Right lobe of liver (tissue), 6 donors: ENCODE measurements at regions not wholly inside any gene's neighbourhood (a gene's known extent, or its start where the extent isn't known, plus 50 kb on each side); places are given as distances from the start of the nearest gene placed in this dataset.

ENCODE experiments used
- ATAC-seq, 4 donors: fragments of 200-7000 bp; cut with Tn5 transposase; one replicate each; pipeline ENCODE4 v1.9.1; 2020; ENCODE audit warnings: mild to moderate bottlenecking in 4 of 4, moderate library complexity in 4 of 4
- DNase-seq, 3 donors: peaks; one replicate each; pipeline ENCODE4 v3.0.0-alpha.2; 2020
- H3K27ac ChIP-seq, 3 donors: fragments of 200-600 bp; one replicate each; pipeline ENCODE4 v1.8.0; 2022
- H3K27me3 ChIP-seq, 2 donors: fragments of 200-600 bp; one replicate each; pipeline ENCODE4 v1.8.0; 2022
- H3K36me3 ChIP-seq, 4 donors: fragments of 200-600 bp; sonication (generic) in 1 of 4; one replicate each; pipeline versions ENCODE4 v1.5.1 to v1.8.0; 2017 to 2022; ENCODE audit warnings: control low read depth in 1 of 4
- H3K4me1 ChIP-seq, 4 donors: fragments of 200-600 bp; sonication (generic) in 1 of 4; one replicate each; pipeline versions ENCODE4 v1.5.1 to v1.8.0; 2017 to 2022; ENCODE audit warnings: control low read depth in 1 of 4
- H3K4me3 ChIP-seq, 3 donors: fragments of 200-600 bp; one replicate each; pipeline ENCODE4 v1.8.0; 2022
- H3K9me3 ChIP-seq, 4 donors: fragments of 200-600 bp; sonication (generic) in 1 of 4; one replicate each; pipeline versions ENCODE4 v1.5.1 to v1.8.0; 2017 to 2022; ENCODE audit warnings: control low read depth in 1 of 4
- POLR2A ChIP-seq: fragments of 450-650 bp; IDR thresholded peaks from one replicate; pipeline ENCODE4 v1.6.1; 2017; ENCODE audit warnings: antibody characterized with exemption, mild to moderate bottlenecking
- WGBS: methylation state at CpG from one replicate; pipeline ENCODE4 v1.1.6; 2018; ENCODE audit warnings: low coverage, low lambda C conversion rate; ENCODE audit not compliant: insufficient coverage; ENCODE audit errors: missing lambda C conversion rate; 5-methylcytosine and 5-hydroxymethylcytosine counted together
- intact Hi-C, 2 donors: fragments of 100-400 bp; cut with DNase I; formaldehyde crosslinking; loops; one replicate each; pipeline versions ENCODE4 v1.11.2 to v1.14.1; 2022
- TF ChIP-seq, protein P1 (sequence below), 4 donors: fragments of 200-600 bp in 3 of 4; fragments of 450-650 bp in 1 of 4; IDR thresholded peaks; one replicate each; pipeline versions ENCODE4 v1.5.1 to v1.8.0; 2016 to 2022; ENCODE audit warnings: antibody characterized with exemption in 4 of 4, mild to moderate bottlenecking in 2 of 4
- donor health status: DM: no; HTN: yes; CAD: no.
- donor health status: DM: no; HTN: no; CAD: no.
- donor health status: DM: no; HTN: no; CAD: no.
- donor health status: DM: no; HTN: yes; CAD: no.
- donor health status: DM: no; HTN: yes; CAD: no.

DNA sequence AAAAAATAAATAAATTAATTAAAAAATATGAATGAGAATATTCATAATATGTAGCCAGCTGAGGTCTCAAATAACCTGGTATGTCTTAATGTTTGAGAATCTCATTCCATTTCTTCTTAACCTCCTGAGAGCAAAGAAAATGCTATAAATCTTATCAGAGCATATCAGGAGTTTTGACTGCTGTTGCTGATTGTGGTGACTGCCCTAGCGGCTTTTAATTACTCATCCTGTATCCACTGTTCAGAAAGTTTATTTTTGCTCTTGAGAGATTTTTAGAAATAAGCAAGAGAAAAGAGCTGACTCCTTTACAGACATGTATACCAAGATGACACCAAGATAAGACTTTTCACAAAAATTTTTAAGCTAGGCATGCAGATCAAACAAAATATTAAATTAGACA, 454.8 kb upstream of the CBLB start:
- Histone ChIP-seq H3K4me3 (no peak overlapping the region), H3K4me1 (no peaks in the 10 kb centered on the region), H3K36me3 (no peaks in the 10 kb centered on the region), H3K9me3 (peaks cover 0 to 5% (median 0%) of the 10 kb centered on the region in 4 donors), H3K27ac (no peak overlapping the region), H3K27me3 (no peaks in the 10 kb centered on the region)
- ATAC-seq (no peak), DNase-seq (no peak)
- TF ChIP-seq POLR2A, result no peak
- TF ChIP-seq, protein P1, sequence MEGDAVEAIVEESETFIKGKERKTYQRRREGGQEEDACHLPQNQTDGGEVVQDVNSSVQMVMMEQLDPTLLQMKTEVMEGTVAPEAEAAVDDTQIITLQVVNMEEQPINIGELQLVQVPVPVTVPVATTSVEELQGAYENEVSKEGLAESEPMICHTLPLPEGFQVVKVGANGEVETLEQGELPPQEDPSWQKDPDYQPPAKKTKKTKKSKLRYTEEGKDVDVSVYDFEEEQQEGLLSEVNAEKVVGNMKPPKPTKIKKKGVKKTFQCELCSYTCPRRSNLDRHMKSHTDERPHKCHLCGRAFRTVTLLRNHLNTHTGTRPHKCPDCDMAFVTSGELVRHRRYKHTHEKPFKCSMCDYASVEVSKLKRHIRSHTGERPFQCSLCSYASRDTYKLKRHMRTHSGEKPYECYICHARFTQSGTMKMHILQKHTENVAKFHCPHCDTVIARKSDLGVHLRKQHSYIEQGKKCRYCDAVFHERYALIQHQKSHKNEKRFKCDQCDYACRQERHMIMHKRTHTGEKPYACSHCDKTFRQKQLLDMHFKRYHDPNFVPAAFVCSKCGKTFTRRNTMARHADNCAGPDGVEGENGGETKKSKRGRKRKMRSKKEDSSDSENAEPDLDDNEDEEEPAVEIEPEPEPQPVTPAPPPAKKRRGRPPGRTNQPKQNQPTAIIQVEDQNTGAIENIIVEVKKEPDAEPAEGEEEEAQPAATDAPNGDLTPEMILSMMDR (IDR thresholded peaks at IDR 0.05), result no peak
- intact Hi-C loops, result no loop called here
- 67% methylated on average over 1 of the region's 1 CpG for WGBS

GRCh38 chr3:106326941-106327695, 458.3 kb upstream of the CBLB start:
- H3K9me3 ChIP-seq, result peaks cover 0 to 5% (median 0%) of the 10 kb centered on the region in 4 donors
- no peak overlapping the region for H3K4me3 ChIP-seq
- no peaks in the 10 kb centered on the region for H3K27me3 ChIP-seq
- TF ChIP-seq, protein P1 (IDR thresholded peaks at IDR 0.05), result no peak
- no peak for TF ChIP-seq POLR2A
- no peaks in the 10 kb centered on the region for H3K36me3 ChIP-seq
- no peak overlapping the region for H3K27ac ChIP-seq
- intact Hi-C loops, result no loop called here
- H3K4me1 ChIP-seq, result no peaks in the 10 kb centered on the region
- WGBS, result 17% methylated on average over 4 of the region's 4 CpGs
- no peak for ATAC-seq
- DNase-seq, result no peak

DNA sequence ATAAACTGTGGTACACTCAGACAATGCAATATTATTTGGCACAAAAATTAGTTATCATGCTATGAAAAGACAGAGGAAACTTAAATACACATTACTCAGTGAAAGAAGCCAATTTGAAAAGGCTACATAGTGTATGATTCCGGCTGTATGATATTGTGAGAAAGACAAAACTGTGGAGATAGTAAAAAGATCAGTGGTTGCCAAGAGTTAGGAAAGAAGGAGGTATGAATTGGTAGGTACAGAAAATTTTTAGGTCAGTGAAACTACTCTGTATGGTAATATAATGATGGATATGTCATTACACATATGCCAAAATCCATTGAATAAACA, 458.8 kb upstream of the CBLB start:
- DNase-seq (no peak), ATAC-seq (no peak)
- H3K4me3 ChIP-seq, result no peak overlapping the region
- no peaks in the 10 kb centered on the region for H3K4me1 ChIP-seq
- H3K27ac ChIP-seq, result no peak overlapping the region
- no peaks in the 10 kb centered on the region for H3K27me3 ChIP-seq
- 55% methylated on average over 1 of the region's 1 CpG for WGBS
- no peaks in the 10 kb centered on the region for H3K36me3 ChIP-seq
- TF ChIP-seq, protein P1 (IDR thresholded peaks at IDR 0.05), result no peak
- TF ChIP-seq POLR2A, result no peak
- intact Hi-C loops, result no loop called here
- H3K9me3 ChIP-seq, result peaks cover 0 to 5% (median 0%) of the 10 kb centered on the region in 4 donors

DNA sequence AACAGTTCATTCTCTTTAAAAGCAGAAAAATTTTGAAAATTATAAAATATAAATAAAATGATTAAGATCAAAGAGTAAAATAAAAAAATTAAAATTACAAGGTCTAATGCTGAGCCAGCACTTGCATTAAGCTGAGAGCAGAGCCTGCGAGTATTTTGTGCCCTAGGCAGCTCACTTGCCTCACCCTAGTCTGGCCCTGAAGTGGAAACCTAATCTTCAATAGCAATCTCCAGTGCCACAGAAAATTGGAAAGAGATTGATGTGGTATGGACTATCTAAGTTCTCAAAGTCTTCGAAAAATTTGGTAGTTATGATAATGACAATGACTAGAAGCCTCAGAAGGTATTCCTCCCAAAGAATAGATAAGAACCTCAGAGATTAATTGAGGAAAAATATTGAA, 459.4 kb upstream of the CBLB start:
- 72% methylated on average over 2 of the region's 2 CpGs for WGBS
- DNase-seq (no peak), ATAC-seq (no peak)
- intact Hi-C loops, result no loop called here
- Histone ChIP-seq H3K36me3 (no peaks in the 10 kb centered on the region), H3K27ac (no peak overlapping the region), H3K4me1 (no peaks in the 10 kb centered on the region), H3K9me3 (peaks cover 0 to 5% (median 0%) of the 10 kb centered on the region in 4 donors), H3K27me3 (no peaks in the 10 kb centered on the region), H3K4me3 (no peak overlapping the region)
- TF ChIP-seq, protein P1 (IDR thresholded peaks at IDR 0.05), result no peak
- TF ChIP-seq POLR2A, result no peak
